ENCODE measurements at regions not wholly inside any gene's neighbourhood (a gene's known extent, or its start where the extent isn't known, plus 50 kb on each side); places are given as distances from the start of the nearest gene placed in this dataset.

DNA sequence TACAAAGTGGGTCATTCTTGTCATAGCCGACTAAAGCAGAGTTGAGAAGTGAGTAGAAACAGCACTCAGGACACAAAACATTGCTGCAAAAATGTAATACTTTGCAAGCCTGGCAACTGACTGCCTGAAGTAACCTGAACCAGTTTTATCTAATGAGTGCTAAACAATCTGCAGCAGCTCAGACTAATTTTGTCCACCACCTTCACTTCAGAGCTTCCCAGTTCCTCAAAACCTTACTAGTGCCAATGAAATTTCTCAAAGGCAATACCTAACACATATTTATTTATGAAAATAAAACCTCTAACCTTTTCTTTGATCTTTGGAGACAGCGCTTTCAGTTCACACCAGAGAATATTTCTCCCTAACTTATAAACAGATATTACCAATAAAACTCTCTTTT is 56.7 kb upstream of the FKBP1C start:
- ChIA-PET POLR2A (no interaction called here), CTCF (no interaction called here)
- H3K9me3 ChIP-seq (ENCODE audit: control insufficient read depth, insufficient read depth, low read depth, low read length): no peaks in the 10 kb centered on the region
- no peak overlapping the region for H3K27ac ChIP-seq (ENCODE audit: extremely low read depth, low read depth, low read length)
- no peak overlapping the region for H3K4me3 ChIP-seq (ENCODE audit: low read depth, low read length)
- no peak for TF ChIP-seq GLIS2 (tag by site-specific recombination; IDR thresholded peaks at IDR 0.05)
- no peak for TF ChIP-seq ELK4 (IDR thresholded peaks at IDR 0.05; ENCODE audit: borderline replicate concordance, low read depth, low read length)
- no peak for TF ChIP-seq ZNF585B (tag by site-specific recombination; IDR thresholded peaks at IDR 0.05)
- TF ChIP-seq, protein P1, sequence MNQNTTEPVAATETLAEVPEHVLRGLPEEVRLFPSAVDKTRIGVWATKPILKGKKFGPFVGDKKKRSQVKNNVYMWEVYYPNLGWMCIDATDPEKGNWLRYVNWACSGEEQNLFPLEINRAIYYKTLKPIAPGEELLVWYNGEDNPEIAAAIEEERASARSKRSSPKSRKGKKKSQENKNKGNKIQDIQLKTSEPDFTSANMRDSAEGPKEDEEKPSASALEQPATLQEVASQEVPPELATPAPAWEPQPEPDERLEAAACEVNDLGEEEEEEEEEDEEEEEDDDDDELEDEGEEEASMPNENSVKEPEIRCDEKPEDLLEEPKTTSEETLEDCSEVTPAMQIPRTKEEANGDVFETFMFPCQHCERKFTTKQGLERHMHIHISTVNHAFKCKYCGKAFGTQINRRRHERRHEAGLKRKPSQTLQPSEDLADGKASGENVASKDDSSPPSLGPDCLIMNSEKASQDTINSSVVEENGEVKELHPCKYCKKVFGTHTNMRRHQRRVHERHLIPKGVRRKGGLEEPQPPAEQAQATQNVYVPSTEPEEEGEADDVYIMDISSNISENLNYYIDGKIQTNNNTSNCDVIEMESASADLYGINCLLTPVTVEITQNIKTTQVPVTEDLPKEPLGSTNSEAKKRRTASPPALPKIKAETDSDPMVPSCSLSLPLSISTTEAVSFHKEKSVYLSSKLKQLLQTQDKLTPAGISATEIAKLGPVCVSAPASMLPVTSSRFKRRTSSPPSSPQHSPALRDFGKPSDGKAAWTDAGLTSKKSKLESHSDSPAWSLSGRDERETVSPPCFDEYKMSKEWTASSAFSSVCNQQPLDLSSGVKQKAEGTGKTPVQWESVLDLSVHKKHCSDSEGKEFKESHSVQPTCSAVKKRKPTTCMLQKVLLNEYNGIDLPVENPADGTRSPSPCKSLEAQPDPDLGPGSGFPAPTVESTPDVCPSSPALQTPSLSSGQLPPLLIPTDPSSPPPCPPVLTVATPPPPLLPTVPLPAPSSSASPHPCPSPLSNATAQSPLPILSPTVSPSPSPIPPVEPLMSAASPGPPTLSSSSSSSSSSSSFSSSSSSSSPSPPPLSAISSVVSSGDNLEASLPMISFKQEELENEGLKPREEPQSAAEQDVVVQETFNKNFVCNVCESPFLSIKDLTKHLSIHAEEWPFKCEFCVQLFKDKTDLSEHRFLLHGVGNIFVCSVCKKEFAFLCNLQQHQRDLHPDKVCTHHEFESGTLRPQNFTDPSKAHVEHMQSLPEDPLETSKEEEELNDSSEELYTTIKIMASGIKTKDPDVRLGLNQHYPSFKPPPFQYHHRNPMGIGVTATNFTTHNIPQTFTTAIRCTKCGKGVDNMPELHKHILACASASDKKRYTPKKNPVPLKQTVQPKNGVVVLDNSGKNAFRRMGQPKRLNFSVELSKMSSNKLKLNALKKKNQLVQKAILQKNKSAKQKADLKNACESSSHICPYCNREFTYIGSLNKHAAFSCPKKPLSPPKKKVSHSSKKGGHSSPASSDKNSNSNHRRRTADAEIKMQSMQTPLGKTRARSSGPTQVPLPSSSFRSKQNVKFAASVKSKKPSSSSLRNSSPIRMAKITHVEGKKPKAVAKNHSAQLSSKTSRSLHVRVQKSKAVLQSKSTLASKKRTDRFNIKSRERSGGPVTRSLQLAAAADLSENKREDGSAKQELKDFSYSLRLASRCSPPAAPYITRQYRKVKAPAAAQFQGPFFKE (tag by site-specific recombination; IDR thresholded peaks at IDR 0.05; ENCODE audit: borderline replicate concordance): no peak
- no peak for TF ChIP-seq ZNF677 (tag by site-specific recombination; IDR thresholded peaks at IDR 0.05)
- no peak for TF ChIP-seq ZBTB44 (tag by site-specific recombination; IDR thresholded peaks at IDR 0.05)
- no peaks in the 10 kb centered on the region for H3K36me3 ChIP-seq (ENCODE audit: control insufficient read depth in 2 of 2, insufficient read depth in 1 of 2, low read length in 2 of 2)
- no peaks in the 10 kb centered on the region for H3K4me1 ChIP-seq (ENCODE audit: control insufficient read depth, insufficient read depth, low read length)
